Heart right ventricle (tissue), 16 donors: ENCODE measurements at regions not wholly inside any gene's neighbourhood (a gene's known extent, or its start where the extent isn't known, plus 50 kb on each side); places are given as distances from the start of the nearest gene placed in this dataset.

ENCODE experiments used
- ATAC-seq, 8 donors: fragments of 200-7000 bp; cut with Tn5 transposase; one replicate each; pipeline ENCODE4 v1.9.1; 2020; ENCODE audit warnings: mild to moderate bottlenecking in 8 of 8, moderate library complexity in 8 of 8, moderate number of reproducible peaks in 1 of 8
- DNase-seq, 2 donors: peaks; one replicate each; pipeline ENCODE4 v3.0.0-alpha.2; 2020
- H3K27ac ChIP-seq, 10 donors: fragments of 200-600 bp; sonication (generic) in 2 of 10; one replicate each; pipeline versions ENCODE4 v1.5.0 to v1.8.0; 2020 to 2022; ENCODE audit warnings: mild to moderate bottlenecking in 3 of 10
- H3K27me3 ChIP-seq, 7 donors: fragments of 200-600 bp; one replicate each; pipeline ENCODE4 v1.8.0; 2021 to 2022; ENCODE audit warnings: mild to moderate bottlenecking in 2 of 7
- H3K36me3 ChIP-seq, 9 donors: fragments of 200-600 bp; sonication (generic) in 1 of 9; one replicate each; pipeline versions ENCODE4 v1.5.0 to v1.8.0; 2020 to 2022; ENCODE audit warnings: mild to moderate bottlenecking in 2 of 9
- H3K4me1 ChIP-seq, 9 donors: fragments of 200-600 bp; sonication (generic) in 1 of 9; one replicate each; pipeline versions ENCODE4 v1.5.0 to v1.8.0; 2020 to 2022; ENCODE audit warnings: mild to moderate bottlenecking in 4 of 9
- H3K4me3 ChIP-seq, 10 donors: fragments of 200-600 bp; sonication (generic) in 2 of 10; one replicate each; pipeline versions ENCODE4 v1.5.0 to v1.8.0; 2020 to 2022; ENCODE audit warnings: mild to moderate bottlenecking in 7 of 10, moderate library complexity in 2 of 10
- H3K9me3 ChIP-seq, 11 donors: fragments of 200-600 bp in 10 of 11; sonication (generic) in 2 of 11; one replicate each; pipeline versions ENCODE4 v1.5.0 to v1.8.0; 2013 to 2022; ENCODE audit warnings: mild to moderate bottlenecking in 2 of 11, control low read depth in 1 of 11, moderate library complexity in 1 of 11
- CTCF ChIP-seq, 9 donors: fragments of 200-600 bp; sonication (generic) in 2 of 9; IDR thresholded peaks; one replicate each; pipeline versions ENCODE4 v1.5.0 to v1.8.0; 2021 to 2022; ENCODE audit warnings: antibody characterized with exemption in 9 of 9, mild to moderate bottlenecking in 5 of 9, moderate library complexity in 1 of 9
- WGBS, 2 donors: extraction: QIAGEN DNeasy Blood & Tissue Kit; methylation state at CpG; one replicate each; pipeline ENCODE4 v1.1.7; 2013; ENCODE audit warnings: inconsistent platforms in 1 of 2; 5-methylcytosine and 5-hydroxymethylcytosine counted together
- intact Hi-C, 10 donors: fragments of 100-400 bp; cut with DNase I; formaldehyde crosslinking; loops; one replicate each; pipeline versions ENCODE4 v1.11.1 to v1.14.2; 2022
- donor health status: Arrhythmogenic right ventricular cardiomyopathy.
- donor health status: ischemic (EF 13 %, LVEDD 7.1; RV severe dilation, severe dysfunction).
- donor health status: healthy with polysubstance abuse.
- donor health status: DM: no; HTN: yes; CAD: no.
- donor health status: DM: no; HTN: no; CAD: no.
- donor health status: ischemic (EF 25% LVEDD 6.9; RV normal size, moderate dysfunction).
- donor health status: ischemic (EF 25% LVEDD 5.7; RV mildly dilated, moderate dysfunction).
- donor health status: healthy.
- donor health status: DM: yes; HTN: yes; CAD: no.
- donor health status: Ischemic cardiomyopathy.
- donor health status: ischemic (EF 35%, LVEDD 5.7; RV mildly dilated, moderate dysfunction).
- donor health status: nonischemic (EF 11% LVEDD 7.7; RV severe dilation, severe dysfunction).
- donor health status: DM: yes; HTN: yes; CAD: no.
- donor health status: PGD.
- donor health status: ischemic (EF 29% LVEDD 5.4; RV normal size, mild dysfunction).
- donor health status: nonischemic (EF 23%, LVEDD 6.1; RV moderate dilation, normal function).

- no peak for DNase-seq
- Histone ChIP-seq H3K27me3 (no peaks in the 10 kb centered on the region), H3K4me1 (no peaks in the 10 kb centered on the region), H3K4me3 (no peak overlapping the region), H3K27ac (no peak overlapping the region), H3K9me3 (peaks cover 0 to 12% (median 0%) of the 10 kb centered on the region in 11 donors), H3K36me3 (no peaks in the 10 kb centered on the region)
- ATAC-seq, result no peak
- no peak for TF ChIP-seq CTCF (IDR thresholded peaks at IDR 0.05)
- intact Hi-C loops, result no loop called here
- 18 to 58% methylated on average over 2 of the region's 2 CpGs for WGBS, 2 donors
These were observed 444.3 kb upstream of the ATP11B start for GRCh38 chr3:182349051-182349450.

GRCh38 chr3:182349951-182350517 is 443.3 kb upstream of the ATP11B start:
- peaks cover 0 to 2% (median 0%) of the 10 kb centered on the region in 11 donors for H3K9me3 ChIP-seq
- DNase-seq (no peak), ATAC-seq (no peak)
- no peak overlapping the region for H3K27ac ChIP-seq
- no peaks in the 10 kb centered on the region for H3K4me1 ChIP-seq
- H3K4me3 ChIP-seq, result no peak overlapping the region
- no peak for TF ChIP-seq CTCF (IDR thresholded peaks at IDR 0.05)
- no peaks in the 10 kb centered on the region for H3K27me3 ChIP-seq
- H3K36me3 ChIP-seq, result no peaks in the 10 kb centered on the region
- intact Hi-C loops, result no loop called here
- 59 to 71% methylated on average over 1 of the region's 1 CpG for WGBS, 2 donors

- no peak for TF ChIP-seq CTCF (IDR thresholded peaks at IDR 0.05)
- Histone ChIP-seq H3K27me3 (peaks cover 0 to 4% (median 0%) of the 10 kb centered on the region in 7 donors), H3K36me3 (no peaks in the 10 kb centered on the region), H3K27ac (no peak overlapping the region), H3K9me3 (peaks cover 0 to 5% (median 0%) of the 10 kb centered on the region in 11 donors), H3K4me1 (no peaks in the 10 kb centered on the region), H3K4me3 (no peak overlapping the region)
- no peak for ATAC-seq
- DNase-seq, result no peak
- intact Hi-C loops, result no loop called here
- WGBS, 2 donors, result 48 to 54% methylated on average over 1 of the region's 1 CpG
These were observed 435.4 kb upstream of the ATP11B start for GRCh38 chr3:182357928-182358327.

- H3K9me3 ChIP-seq, result peaks cover 0 to 8% (median 0%) of the 10 kb centered on the region in 11 donors
- ATAC-seq, result no peak
- intact Hi-C loops, result no loop called here
- DNase-seq, result no peak
- no peaks in the 10 kb centered on the region for H3K36me3 ChIP-seq
- no peaks in the 10 kb centered on the region for H3K4me1 ChIP-seq
- H3K27ac ChIP-seq, result no peak overlapping the region
- WGBS, 2 donors, result 62 to 71% methylated on average over 6 of the region's 6 CpGs
- no peak for TF ChIP-seq CTCF (IDR thresholded peaks at IDR 0.05)
- H3K4me3 ChIP-seq, result no peak overlapping the region
- peaks cover 0 to 6% (median 0%) of the 10 kb centered on the region in 7 donors for H3K27me3 ChIP-seq
These were observed 429.0 kb upstream of the ATP11B start for GRCh38 chr3:182364323-182364722.
